Keratinocyte (primary cell): ENCODE measurements at regions not wholly inside any gene's neighbourhood (a gene's known extent, or its start where the extent isn't known, plus 50 kb on each side); places are given as distances from the start of the nearest gene placed in this dataset.

ENCODE experiments used
- EZH2 ChIP-seq: IDR thresholded peaks from one replicate; pipeline ENCODE4 v1.6.1; 2012; ENCODE audit warnings: inconsistent platforms, mild to moderate bottlenecking, low read length, moderate library complexity
- TF ChIP-seq, protein P1 (sequence below), 3 experiments: IDR thresholded peaks in 1 of 3; conservative IDR thresholded peaks in 1 of 3; optimal IDR thresholded peaks in 1 of 3; 2 replicates in 2 of 3; 3 replicates in 1 of 3; pipeline versions ENCODE3 to v1.5.1; 2011; ENCODE audit warnings: low read length in 3 of 3, mild to moderate bottlenecking in 3 of 3, moderate library complexity in 2 of 3, control low read depth in 1 of 3, inconsistent platforms in 1 of 3; ENCODE audit not compliant: insufficient read depth in 2 of 3; ENCODE audit errors: extremely low read depth in 1 of 3

DNA sequence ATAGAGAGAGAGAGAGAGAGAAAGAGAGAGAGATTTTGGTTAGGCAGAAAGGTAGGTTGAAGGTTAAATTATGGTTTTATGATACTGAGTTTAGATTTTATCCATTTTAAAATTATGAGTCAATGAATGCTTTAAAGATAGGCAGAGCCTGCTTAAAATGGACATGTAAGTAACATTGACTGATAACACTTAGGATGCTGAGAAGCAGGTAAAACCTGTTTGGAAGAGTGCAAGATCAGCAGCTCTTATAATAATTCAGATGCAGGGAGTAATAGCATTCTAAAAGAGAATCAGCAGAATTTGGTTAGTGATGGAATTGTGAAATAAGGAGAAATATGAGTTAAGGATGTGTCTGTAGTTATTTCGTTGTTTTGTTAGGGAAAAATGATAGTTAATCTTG lies 446.6 kb downstream of the PLA2G4A start:
- no peak for TF ChIP-seq EZH2
- TF ChIP-seq, protein P1, sequence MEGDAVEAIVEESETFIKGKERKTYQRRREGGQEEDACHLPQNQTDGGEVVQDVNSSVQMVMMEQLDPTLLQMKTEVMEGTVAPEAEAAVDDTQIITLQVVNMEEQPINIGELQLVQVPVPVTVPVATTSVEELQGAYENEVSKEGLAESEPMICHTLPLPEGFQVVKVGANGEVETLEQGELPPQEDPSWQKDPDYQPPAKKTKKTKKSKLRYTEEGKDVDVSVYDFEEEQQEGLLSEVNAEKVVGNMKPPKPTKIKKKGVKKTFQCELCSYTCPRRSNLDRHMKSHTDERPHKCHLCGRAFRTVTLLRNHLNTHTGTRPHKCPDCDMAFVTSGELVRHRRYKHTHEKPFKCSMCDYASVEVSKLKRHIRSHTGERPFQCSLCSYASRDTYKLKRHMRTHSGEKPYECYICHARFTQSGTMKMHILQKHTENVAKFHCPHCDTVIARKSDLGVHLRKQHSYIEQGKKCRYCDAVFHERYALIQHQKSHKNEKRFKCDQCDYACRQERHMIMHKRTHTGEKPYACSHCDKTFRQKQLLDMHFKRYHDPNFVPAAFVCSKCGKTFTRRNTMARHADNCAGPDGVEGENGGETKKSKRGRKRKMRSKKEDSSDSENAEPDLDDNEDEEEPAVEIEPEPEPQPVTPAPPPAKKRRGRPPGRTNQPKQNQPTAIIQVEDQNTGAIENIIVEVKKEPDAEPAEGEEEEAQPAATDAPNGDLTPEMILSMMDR (optimal IDR thresholded peaks at IDR 0.05 in 1 of 3, IDR thresholded peaks at IDR 0.05 in 1 of 3, conservative IDR thresholded peaks at IDR 0.05 in 1 of 3; ENCODE audit: extremely low read depth in 1 of 3, insufficient read depth in 2 of 3, low read length in 3 of 3) = no peak
